IPS-20b (cell line): ENCODE measurements at regions not wholly inside any gene's neighbourhood (a gene's known extent, or its start where the extent isn't known, plus 50 kb on each side); places are given as distances from the start of the nearest gene placed in this dataset.

Experiments
- H3K27ac ChIP-seq: one replicate; pipeline ENCODE4 v1.5.1; 2013; ENCODE audit warnings: low read length
- H3K27me3 ChIP-seq: 2 replicates; pipeline ENCODE4 v1.6.1; 2013; ENCODE audit warnings: mild to moderate bottlenecking, low read length, inconsistent platforms; ENCODE audit not compliant: insufficient read depth
- H3K36me3 ChIP-seq: 2 replicates; pipeline ENCODE4 v1.6.1; 2013; ENCODE audit warnings: low read depth, mild to moderate bottlenecking, inconsistent platforms, low read length, moderate library complexity; ENCODE audit not compliant: insufficient read depth
- H3K4me1 ChIP-seq: 2 replicates; pipeline ENCODE4 v1.6.1; 2013; ENCODE audit warnings: mild to moderate bottlenecking, control low read depth, inconsistent platforms, low read length, moderate library complexity; ENCODE audit not compliant: insufficient read depth
- H3K4me3 ChIP-seq: 2 replicates; pipeline ENCODE4 v1.5.1; 2013; ENCODE audit warnings: mild to moderate bottlenecking, low read length, inconsistent platforms
- H3K9ac ChIP-seq: 2 replicates; pipeline ENCODE4 v1.6.1; 2013; ENCODE audit warnings: low read depth, mild to moderate bottlenecking, inconsistent platforms, low read length, moderate library complexity
- H3K9me3 ChIP-seq: 2 replicates; pipeline ENCODE4 v1.6.1; 2013; ENCODE audit warnings: mild to moderate bottlenecking, low read depth, low read length, inconsistent platforms; ENCODE audit not compliant: insufficient read depth

GRCh38 chr15:31442226-31442625 is 115.6 kb downstream of the KLF13 start:
- H3K4me3 ChIP-seq: no peak overlapping the region
- H3K9ac ChIP-seq: no peak overlapping the region
- H3K27me3 ChIP-seq: peaks cover 30% of the 10 kb centered on the region
- no peaks in the 10 kb centered on the region for H3K9me3 ChIP-seq
- H3K27ac ChIP-seq: no peak overlapping the region
- H3K4me1 ChIP-seq: no peaks in the 10 kb centered on the region
- no peaks in the 10 kb centered on the region for H3K36me3 ChIP-seq

- Histone ChIP-seq H3K27ac (no peak overlapping the region), H3K4me1 (no peaks in the 10 kb centered on the region), H3K9ac (no peak overlapping the region), H3K27me3 (peaks cover 30% of the 10 kb centered on the region), H3K4me3 (no peak overlapping the region), H3K9me3 (no peaks in the 10 kb centered on the region), H3K36me3 (no peaks in the 10 kb centered on the region)
Measured at GRCh38 chr15:31442699-31443111, 116.1 kb downstream of the KLF13 start.

DNA sequence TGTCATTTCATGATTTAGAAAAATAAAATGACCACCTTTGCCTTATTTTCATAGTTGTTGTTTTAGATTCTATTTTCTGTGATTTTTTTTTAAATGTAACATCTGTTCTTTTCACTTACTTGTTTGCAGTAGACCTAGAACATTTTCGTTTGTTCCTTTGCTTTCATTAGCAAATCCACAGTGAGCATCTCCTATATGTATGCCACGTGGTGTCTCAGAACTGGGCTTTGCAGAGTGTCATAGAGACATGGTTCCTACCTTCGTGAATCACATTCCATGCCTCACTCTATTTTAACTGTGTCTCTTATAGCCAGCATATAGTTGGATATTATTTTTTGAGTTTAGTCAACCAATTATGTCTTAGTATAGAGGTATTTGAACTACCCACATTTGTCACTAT is 118.2 kb downstream of the KLF13 start:
- Histone ChIP-seq H3K4me1 (no peaks in the 10 kb centered on the region), H3K27ac (no peak overlapping the region), H3K4me3 (no peak overlapping the region), H3K36me3 (no peaks in the 10 kb centered on the region), H3K27me3 (peaks cover 29% of the 10 kb centered on the region), H3K9me3 (no peaks in the 10 kb centered on the region), H3K9ac (no peak overlapping the region)

GRCh38 chr15:31446546-31446945 is 119.9 kb downstream of the KLF13 start:
- Histone ChIP-seq H3K27ac (no peak overlapping the region), H3K27me3 (peaks cover 13% of the 10 kb centered on the region), H3K4me1 (no peaks in the 10 kb centered on the region), H3K4me3 (no peak overlapping the region), H3K9me3 (no peaks in the 10 kb centered on the region), H3K9ac (no peak overlapping the region), H3K36me3 (no peaks in the 10 kb centered on the region)

DNA sequence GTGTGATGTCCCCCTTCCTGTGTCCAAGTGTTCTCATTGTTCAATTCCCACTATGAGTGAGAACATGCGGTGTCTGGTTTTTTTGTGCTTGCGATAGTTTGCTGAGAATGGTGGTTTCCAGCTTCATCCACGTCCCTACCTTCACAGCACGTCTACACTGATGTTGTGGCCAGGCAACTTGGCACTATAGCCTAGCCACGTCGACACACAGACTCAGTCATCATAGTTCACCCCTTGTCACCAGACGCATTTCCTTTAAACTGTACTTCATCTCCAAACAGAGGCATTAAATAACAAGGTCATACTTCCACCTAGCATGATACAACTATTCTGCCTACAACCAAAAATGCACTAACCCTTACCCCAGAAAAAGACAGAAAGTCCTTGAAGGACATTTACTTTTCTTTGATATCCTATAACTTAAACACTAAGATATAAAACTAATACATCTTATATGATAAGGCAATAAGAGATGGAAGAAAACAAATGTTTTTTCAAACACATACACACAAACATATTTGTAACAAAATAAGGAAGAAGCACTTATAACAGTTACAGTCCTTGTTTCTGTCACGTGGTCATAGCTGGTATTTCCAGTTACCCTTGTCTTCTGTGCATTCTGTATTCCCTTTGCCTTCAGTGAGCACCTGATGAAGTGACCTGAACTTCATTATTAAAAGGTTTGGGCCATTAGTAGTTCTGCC is 121.4 kb downstream of the KLF13 start:
- Histone ChIP-seq H3K27ac (no peak overlapping the region), H3K36me3 (no peaks in the 10 kb centered on the region), H3K27me3 (no peaks in the 10 kb centered on the region), H3K9me3 (no peaks in the 10 kb centered on the region), H3K4me3 (no peak overlapping the region), H3K9ac (no peak overlapping the region), H3K4me1 (no peaks in the 10 kb centered on the region)

DNA sequence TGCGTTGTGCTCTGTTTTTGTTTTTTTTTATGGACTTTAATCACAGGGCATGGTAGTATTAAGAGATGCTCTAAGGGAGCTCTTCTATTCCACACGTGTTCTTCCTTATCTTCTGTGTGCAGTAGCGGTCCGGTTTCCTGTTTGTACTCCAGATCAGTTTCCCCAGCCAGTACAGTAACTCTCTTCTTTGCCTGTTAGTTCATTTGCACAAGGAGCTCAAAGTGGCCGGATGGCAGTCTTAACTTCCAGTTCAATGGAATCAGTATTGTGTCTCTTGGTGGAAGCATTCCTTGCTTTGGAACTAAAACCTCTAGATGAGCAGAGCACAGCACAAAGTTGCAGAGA is 122.0 kb downstream of the KLF13 start:
- Histone ChIP-seq H3K4me3 (no peak overlapping the region), H3K27ac (no peak overlapping the region), H3K27me3 (no peaks in the 10 kb centered on the region), H3K36me3 (no peaks in the 10 kb centered on the region), H3K9me3 (no peaks in the 10 kb centered on the region), H3K9ac (no peak overlapping the region), H3K4me1 (no peaks in the 10 kb centered on the region)

DNA sequence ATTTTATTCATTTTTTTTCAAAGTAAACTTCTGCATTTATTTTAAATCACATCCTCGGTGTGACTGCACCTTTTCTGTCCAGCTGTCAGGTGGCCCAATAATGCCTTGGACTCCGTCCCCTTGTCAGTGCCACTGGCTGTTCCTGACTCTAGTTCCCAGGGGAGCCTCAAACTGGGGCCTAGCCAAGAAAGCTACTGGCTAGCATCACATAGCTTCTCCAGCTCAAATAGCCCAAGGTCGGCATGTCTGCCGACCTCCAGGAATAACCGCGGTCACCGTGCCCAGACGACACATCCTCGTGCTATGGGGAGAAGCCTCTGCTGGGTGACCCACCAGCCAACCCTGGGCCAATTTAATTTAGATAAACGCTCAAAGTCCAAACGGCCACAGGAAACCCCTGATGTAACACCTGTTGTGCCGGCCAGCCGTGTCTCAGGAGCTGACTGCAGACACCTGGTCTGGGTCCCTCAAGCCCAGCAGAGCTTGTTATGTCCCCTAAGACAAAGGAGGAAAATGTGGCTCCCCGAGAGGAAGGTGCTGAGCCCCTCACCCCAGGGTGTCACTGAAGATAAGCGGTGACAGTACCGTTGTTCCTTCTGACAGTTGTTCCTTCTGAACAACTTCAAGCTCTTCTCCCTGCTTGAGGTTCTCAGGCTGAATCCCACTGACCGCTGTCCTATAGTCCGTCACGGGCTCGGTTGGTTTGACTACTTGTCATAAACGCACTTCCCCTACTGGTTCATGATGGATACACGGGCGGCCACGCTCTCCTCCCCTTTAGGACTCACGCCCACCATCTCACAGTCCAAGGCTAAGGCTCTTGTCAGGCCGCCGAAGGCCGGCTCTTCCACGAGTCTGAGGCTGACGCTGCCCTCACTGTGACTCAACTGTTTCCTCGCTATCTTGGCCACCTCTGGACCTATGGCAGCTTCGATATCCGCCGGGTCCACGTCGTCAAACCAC is 126.2 kb downstream of the KLF13 start:
- H3K9ac ChIP-seq: no peak overlapping the region
- H3K4me3 ChIP-seq: no peak overlapping the region
- no peaks in the 10 kb centered on the region for H3K36me3 ChIP-seq
- no peaks in the 10 kb centered on the region for H3K9me3 ChIP-seq
- no peaks in the 10 kb centered on the region for H3K27me3 ChIP-seq
- H3K4me1 ChIP-seq: no peaks in the 10 kb centered on the region
- H3K27ac ChIP-seq: no peak overlapping the region

- H3K36me3 ChIP-seq: no peaks in the 10 kb centered on the region
- H3K4me3 ChIP-seq: no peak overlapping the region
- no peak overlapping the region for H3K9ac ChIP-seq
- no peaks in the 10 kb centered on the region for H3K27me3 ChIP-seq
- no peaks in the 10 kb centered on the region for H3K4me1 ChIP-seq
- no peaks in the 10 kb centered on the region for H3K9me3 ChIP-seq
- H3K27ac ChIP-seq: no peak overlapping the region
Measured at GRCh38 chr15:31453558-31454318, 127.1 kb downstream of the KLF13 start.

DNA sequence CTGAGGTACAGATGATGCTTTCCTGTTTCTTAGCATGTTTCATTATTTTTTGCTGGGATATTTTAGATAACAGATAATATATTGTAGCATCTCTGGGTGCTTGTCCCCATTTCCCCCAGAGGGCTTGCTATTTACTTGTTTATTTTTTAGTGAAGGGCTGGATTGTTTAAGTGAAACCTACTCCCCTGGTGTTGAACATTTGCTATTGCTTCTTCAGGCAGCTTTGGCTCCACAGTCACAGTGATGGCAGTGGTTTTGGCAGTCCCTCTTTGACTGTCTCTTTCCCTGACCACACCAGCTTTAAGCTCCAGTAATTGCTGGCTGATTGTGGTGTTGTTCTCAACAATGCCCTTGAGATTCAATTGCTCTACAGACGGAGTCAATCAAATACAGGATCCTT is 128.9 kb downstream of the KLF13 start:
- H3K4me1 ChIP-seq: no peaks in the 10 kb centered on the region
- no peak overlapping the region for H3K27ac ChIP-seq
- no peak overlapping the region for H3K9ac ChIP-seq
- H3K9me3 ChIP-seq: no peaks in the 10 kb centered on the region
- H3K36me3 ChIP-seq: no peaks in the 10 kb centered on the region
- H3K27me3 ChIP-seq: no peaks in the 10 kb centered on the region
- no peak overlapping the region for H3K4me3 ChIP-seq

GRCh38 chr15:31456354-31457060 is 129.9 kb downstream of the KLF13 start:
- no peak overlapping the region for H3K4me3 ChIP-seq
- H3K9me3 ChIP-seq: no peaks in the 10 kb centered on the region
- no peaks in the 10 kb centered on the region for H3K4me1 ChIP-seq
- H3K27ac ChIP-seq: no peak overlapping the region
- no peaks in the 10 kb centered on the region for H3K36me3 ChIP-seq
- H3K27me3 ChIP-seq: no peaks in the 10 kb centered on the region
- H3K9ac ChIP-seq: no peak overlapping the region

DNA sequence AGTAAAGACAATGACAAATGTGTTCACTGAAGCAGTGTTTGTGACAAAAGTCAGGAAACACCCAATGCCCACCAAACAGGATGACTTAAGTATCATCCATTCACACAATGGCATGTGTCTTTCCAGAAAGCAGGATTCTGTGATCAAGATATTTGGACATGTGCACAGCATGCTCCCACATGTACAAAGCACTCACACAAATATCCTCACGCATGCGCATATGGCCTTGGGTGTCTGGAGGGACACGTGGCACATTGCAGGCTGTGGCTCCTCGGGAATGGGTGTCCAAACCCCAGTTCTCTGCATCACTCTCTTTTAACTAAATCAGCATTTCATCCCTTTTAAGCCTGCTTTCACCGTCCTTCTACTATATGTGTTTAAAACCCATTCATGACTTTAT is 130.5 kb downstream of the KLF13 start:
- Histone ChIP-seq H3K36me3 (no peaks in the 10 kb centered on the region), H3K9me3 (no peaks in the 10 kb centered on the region), H3K4me3 (no peak overlapping the region), H3K27ac (no peak overlapping the region), H3K9ac (no peak overlapping the region), H3K4me1 (no peaks in the 10 kb centered on the region), H3K27me3 (no peaks in the 10 kb centered on the region)
